Mesenchymal stem cell (in vitro differentiated cells and primary cell): ENCODE measurements at regions not wholly inside any gene's neighbourhood (a gene's known extent, or its start where the extent isn't known, plus 50 kb on each side); places are given as distances from the start of the nearest gene placed in this dataset.

ENCODE experiments used
- DNase-seq: peaks from one replicate; pipeline ENCODE4 v3.0.0-alpha.2; 2013
- H2AFZ ChIP-seq: one replicate; pipeline ENCODE4 v1.6.1; 2013; ENCODE audit warnings: low read depth, mild to moderate bottlenecking, control low read depth, inconsistent platforms, low read length, moderate library complexity
- H2AK5ac ChIP-seq: 2 replicates; pipeline ENCODE4 v1.6.1; 2013; ENCODE audit warnings: low read length, moderate library complexity, mild to moderate bottlenecking, inconsistent platforms; ENCODE audit not compliant: severe bottlenecking
- H2BK120ac ChIP-seq: one replicate; pipeline ENCODE4 v1.6.1; 2013; ENCODE audit warnings: low read depth, mild to moderate bottlenecking, inconsistent platforms, low read length, moderate library complexity
- H2BK12ac ChIP-seq, 2 experiments: one replicate each; pipeline ENCODE4 v1.6.1; 2013; ENCODE audit warnings: inconsistent platforms in 2 of 2, low read length in 2 of 2, mild to moderate bottlenecking in 2 of 2, moderate library complexity in 2 of 2, control low read depth in 1 of 2
- H2BK15ac ChIP-seq: one replicate; pipeline ENCODE4 v1.6.1; 2013; ENCODE audit warnings: mild to moderate bottlenecking, low read depth, inconsistent platforms; ENCODE audit not compliant: poor library complexity, severe bottlenecking
- H2BK5ac ChIP-seq: 2 replicates; pipeline ENCODE4 v1.6.1; 2013; ENCODE audit warnings: low read depth, mild to moderate bottlenecking, low read length, control low read depth, inconsistent platforms; ENCODE audit not compliant: poor library complexity, severe bottlenecking
- H3K14ac ChIP-seq, 2 experiments: one replicate each; pipeline ENCODE4 v1.6.1; 2013; ENCODE audit warnings: inconsistent platforms in 2 of 2, low read length in 2 of 2, control low read depth in 1 of 2, mild to moderate bottlenecking in 1 of 2, moderate library complexity in 1 of 2
- H3K18ac ChIP-seq, 2 experiments: one replicate each; pipeline ENCODE4 v1.6.1; 2013; ENCODE audit warnings: inconsistent platforms in 2 of 2, low read length in 2 of 2, control low read depth in 1 of 2, low read depth in 1 of 2, mild to moderate bottlenecking in 1 of 2
- H3K23ac ChIP-seq, 2 experiments: one replicate each; pipeline ENCODE4 v1.6.1; 2013; ENCODE audit warnings: inconsistent platforms in 2 of 2, low read length in 2 of 2, mild to moderate bottlenecking in 2 of 2, moderate library complexity in 2 of 2, control low read depth in 1 of 2
- H3K27ac ChIP-seq: 2 replicates; pipeline ENCODE4 v1.5.1; 2013; ENCODE audit warnings: mild to moderate bottlenecking, moderate library complexity, low read length, control low read depth, inconsistent platforms; ENCODE audit not compliant: poor library complexity, severe bottlenecking
- H3K27me3 ChIP-seq, 2 experiments: 2 replicates each; pipeline versions ENCODE4 v1.6.1 to v1.7.0; 2013; ENCODE audit warnings: low read length in 2 of 2, mild to moderate bottlenecking in 2 of 2, moderate library complexity in 2 of 2, control low read depth in 1 of 2, inconsistent platforms in 1 of 2; ENCODE audit not compliant: control insufficient read depth in 1 of 2, insufficient read depth in 1 of 2
- H3K36me3 ChIP-seq, 2 experiments: 2 replicates each; pipeline versions ENCODE4 v1.6.1 to v1.7.0; 2013; ENCODE audit warnings: low read length in 2 of 2, control low read depth in 1 of 2, inconsistent platforms in 1 of 2, low read depth in 1 of 2, mild to moderate bottlenecking in 1 of 2; ENCODE audit not compliant: insufficient read depth in 2 of 2, control insufficient read depth in 1 of 2
- H3K4ac ChIP-seq, 2 experiments: one replicate each; pipeline ENCODE4 v1.6.1; 2013; ENCODE audit warnings: inconsistent platforms in 2 of 2, low read length in 2 of 2, mild to moderate bottlenecking in 2 of 2, moderate library complexity in 2 of 2, control low read depth in 1 of 2, low read depth in 1 of 2
- H3K4me1 ChIP-seq: 2 replicates; pipeline ENCODE4 v1.6.1; 2013; ENCODE audit warnings: low read depth, low read length, control low read depth; ENCODE audit not compliant: control insufficient read depth, insufficient read depth
- H3K4me2 ChIP-seq: 2 replicates; pipeline ENCODE4 v1.6.1; 2013; ENCODE audit warnings: low read length, mild to moderate bottlenecking, inconsistent platforms; ENCODE audit not compliant: poor library complexity, severe bottlenecking
- H3K4me3 ChIP-seq, 2 experiments: 2 replicates each; pipeline versions ENCODE4 v1.5.1 to v1.7.0; 2013; ENCODE audit warnings: low read length in 2 of 2, mild to moderate bottlenecking in 2 of 2, control low read depth in 1 of 2, low read depth in 1 of 2; ENCODE audit not compliant: insufficient read depth in 1 of 2
- H3K79me1 ChIP-seq: replicated peaks from 2 replicates; pipeline ENCODE4 v1.6.1; 2013; ENCODE audit warnings: mild to moderate bottlenecking, control low read depth, low read length, inconsistent platforms; ENCODE audit not compliant: poor library complexity, severe bottlenecking
- H3K9ac ChIP-seq: 2 replicates; pipeline ENCODE4 v1.7.0; 2013; ENCODE audit warnings: mild to moderate bottlenecking, low read length, moderate library complexity
- H3K9me3 ChIP-seq: 2 replicates; pipeline ENCODE4 v1.7.0; 2013; ENCODE audit warnings: mild to moderate bottlenecking, low read length; ENCODE audit not compliant: control insufficient read depth
- H4K8ac ChIP-seq: one replicate; pipeline ENCODE4 v1.6.1; 2013; ENCODE audit warnings: inconsistent platforms, mild to moderate bottlenecking, low read length, moderate library complexity
- H4K91ac ChIP-seq: one replicate; pipeline ENCODE4 v1.6.1; 2013; ENCODE audit warnings: mild to moderate bottlenecking, low read length, inconsistent platforms
- WGBS: methylation state at CpG from one replicate; pipeline ENCODE4 v1.1.7; 2013; ENCODE audit warnings: mixed read lengths; 5-methylcytosine and 5-hydroxymethylcytosine counted together

DNA sequence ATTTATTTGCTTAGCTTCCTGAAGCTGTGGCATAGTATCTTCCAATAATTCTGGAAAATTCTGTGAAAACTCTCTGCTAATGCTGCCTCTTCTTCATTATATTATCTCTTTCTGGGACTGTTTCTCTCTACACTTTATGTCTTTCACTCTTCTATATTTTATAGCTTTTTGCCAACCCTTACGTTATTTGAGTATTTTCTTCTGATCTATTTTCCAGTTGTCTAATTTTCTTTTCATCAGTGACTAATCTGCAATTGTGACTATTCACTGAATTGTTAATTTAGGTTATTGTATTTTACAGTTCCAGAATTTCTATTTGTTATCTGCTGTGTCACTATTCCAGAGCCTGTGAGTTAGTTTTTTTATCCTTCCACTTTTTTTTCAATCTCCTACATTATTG lies 273.4 kb upstream of the PHYHIPL start:
- H3K4me3 ChIP-seq: no peak overlapping the region
- no peak overlapping the region for H2AFZ ChIP-seq
- no peak overlapping the region for H4K8ac ChIP-seq
- H2BK120ac ChIP-seq: no peak overlapping the region
- peaks cover 6% of the 10 kb centered on the region for H3K9me3 ChIP-seq
- H3K23ac ChIP-seq: no peak overlapping the region
- no peak for DNase-seq
- no CpG with 5 or more reads among the region's 1 CpG for WGBS
- no peak overlapping the region for H3K9ac ChIP-seq
- H4K91ac ChIP-seq: no peak overlapping the region
- H2BK15ac ChIP-seq: no peak overlapping the region
- no peaks in the 10 kb centered on the region for H3K27me3 ChIP-seq
- H2AK5ac ChIP-seq: no peak overlapping the region
- H3K4ac ChIP-seq: no peak overlapping the region
- H2BK5ac ChIP-seq: no peak overlapping the region
- no peak overlapping the region for H3K14ac ChIP-seq
- no peaks in the 10 kb centered on the region for H3K79me1 ChIP-seq
- H3K4me1 ChIP-seq: no peaks in the 10 kb centered on the region
- H2BK12ac ChIP-seq: no peak overlapping the region
- no peak overlapping the region for H3K4me2 ChIP-seq
- H3K27ac ChIP-seq: no peak overlapping the region
- H3K36me3 ChIP-seq: no peaks in the 10 kb centered on the region
- H3K18ac ChIP-seq: no peak overlapping the region

DNA sequence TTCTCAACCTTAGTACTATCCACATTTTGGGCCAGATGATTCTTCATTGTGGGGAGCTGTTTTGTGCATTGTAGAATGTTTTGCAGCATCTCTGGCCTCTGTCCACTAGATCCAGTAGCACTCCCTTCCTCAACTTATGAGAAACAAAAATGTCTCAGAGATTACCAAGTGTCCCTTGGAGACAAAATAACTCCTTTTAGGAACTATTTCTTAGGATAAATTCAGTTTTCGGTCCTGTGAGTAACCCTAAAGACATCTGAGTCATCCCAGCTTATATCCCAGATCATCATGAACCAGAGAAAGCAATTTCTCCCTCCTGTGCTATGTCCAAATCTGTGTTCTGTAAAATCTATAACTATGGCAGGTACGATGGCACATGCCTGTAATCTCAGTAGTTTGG lies 266.6 kb upstream of the PHYHIPL start:
- no peak overlapping the region for H2AFZ ChIP-seq
- no peaks in the 10 kb centered on the region for H3K27me3 ChIP-seq
- H2BK15ac ChIP-seq: no peak overlapping the region
- H3K79me1 ChIP-seq: no peaks in the 10 kb centered on the region
- no peak overlapping the region for H3K18ac ChIP-seq
- H4K8ac ChIP-seq: no peak overlapping the region
- WGBS: 76% methylated on average over 2 of the region's 2 CpGs
- no peak overlapping the region for H3K4ac ChIP-seq
- no peak overlapping the region for H3K23ac ChIP-seq
- H3K27ac ChIP-seq: no peak overlapping the region
- no peak overlapping the region for H2BK120ac ChIP-seq
- H3K9ac ChIP-seq: no peak overlapping the region
- DNase-seq: no peak
- no peak overlapping the region for H2AK5ac ChIP-seq
- H3K4me3 ChIP-seq: no peak overlapping the region
- H3K4me2 ChIP-seq: no peak overlapping the region
- H4K91ac ChIP-seq: no peak overlapping the region
- H3K9me3 ChIP-seq: no peaks in the 10 kb centered on the region
- H2BK12ac ChIP-seq: no peak overlapping the region
- H3K36me3 ChIP-seq: no peaks in the 10 kb centered on the region
- no peak overlapping the region for H3K14ac ChIP-seq
- no peak overlapping the region for H2BK5ac ChIP-seq
- H3K4me1 ChIP-seq: no peaks in the 10 kb centered on the region

DNA sequence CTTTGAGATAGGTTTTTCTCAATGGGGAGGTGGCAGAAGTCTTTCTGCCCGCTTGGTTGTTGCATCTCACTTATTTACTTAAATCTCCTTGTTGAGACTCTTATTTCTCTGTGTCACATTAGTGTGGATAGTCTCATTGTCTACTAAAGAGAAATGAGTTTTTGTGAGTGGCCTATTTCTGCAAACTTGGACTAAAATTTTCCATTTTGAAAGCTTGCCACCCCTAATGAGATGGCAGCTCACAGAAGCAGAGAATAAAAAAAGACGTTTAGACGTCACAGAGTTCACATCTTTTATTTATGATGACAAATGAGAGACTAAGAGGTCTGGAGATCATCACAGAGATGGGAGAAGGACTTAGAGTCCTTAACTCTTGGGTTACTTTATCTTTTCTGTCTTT lies 262.7 kb upstream of the PHYHIPL start:
- no peak overlapping the region for H3K27ac ChIP-seq
- no peak overlapping the region for H4K91ac ChIP-seq
- no peaks in the 10 kb centered on the region for H3K36me3 ChIP-seq
- no peak overlapping the region for H3K4me3 ChIP-seq
- no peak overlapping the region for H4K8ac ChIP-seq
- no peak overlapping the region for H2AK5ac ChIP-seq
- H2BK5ac ChIP-seq: no peak overlapping the region
- H3K9ac ChIP-seq: no peak overlapping the region
- WGBS: no CpG with 5 or more reads among the region's 3 CpGs
- H3K14ac ChIP-seq: no peak overlapping the region
- no peaks in the 10 kb centered on the region for H3K9me3 ChIP-seq
- H2BK15ac ChIP-seq: no peak overlapping the region
- no peaks in the 10 kb centered on the region for H3K79me1 ChIP-seq
- no peak overlapping the region for H3K4me2 ChIP-seq
- no peak overlapping the region for H3K23ac ChIP-seq
- no peak for DNase-seq
- H2AFZ ChIP-seq: no peak overlapping the region
- no peak overlapping the region for H3K4ac ChIP-seq
- no peaks in the 10 kb centered on the region for H3K4me1 ChIP-seq
- H2BK120ac ChIP-seq: no peak overlapping the region
- no peak overlapping the region for H2BK12ac ChIP-seq
- no peaks in the 10 kb centered on the region for H3K27me3 ChIP-seq
- H3K18ac ChIP-seq: no peak overlapping the region

DNA sequence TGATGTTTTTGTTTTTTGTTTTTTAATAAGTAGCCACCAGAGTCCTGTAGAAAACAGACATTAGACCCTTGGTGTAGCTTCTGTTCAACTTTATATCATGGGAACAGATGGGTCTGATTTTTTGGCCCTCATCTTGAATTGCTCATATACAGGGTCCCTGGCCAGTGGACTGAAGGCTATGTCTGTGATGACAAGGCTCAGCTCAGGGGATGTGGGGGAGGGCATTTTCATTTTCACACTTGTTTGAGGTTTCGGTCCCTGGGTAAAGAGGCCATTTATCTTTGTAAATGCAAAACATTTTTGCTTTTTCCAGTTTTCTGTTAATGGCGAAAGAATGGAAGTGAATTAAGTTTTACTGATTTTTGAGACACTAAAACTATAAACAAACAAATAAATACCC lies 257.6 kb upstream of the PHYHIPL start:
- H3K36me3 ChIP-seq: no peaks in the 10 kb centered on the region
- H4K91ac ChIP-seq: no peak overlapping the region
- no peak overlapping the region for H3K27ac ChIP-seq
- H2AFZ ChIP-seq: no peak overlapping the region
- H3K27me3 ChIP-seq: no peaks in the 10 kb centered on the region
- H3K9me3 ChIP-seq: no peaks in the 10 kb centered on the region
- H3K23ac ChIP-seq: no peak overlapping the region
- H2BK15ac ChIP-seq: no peak overlapping the region
- no peak overlapping the region for H2BK5ac ChIP-seq
- H2BK120ac ChIP-seq: no peak overlapping the region
- H3K4me2 ChIP-seq: no peak overlapping the region
- H3K18ac ChIP-seq: no peak overlapping the region
- H3K79me1 ChIP-seq: no peaks in the 10 kb centered on the region
- DNase-seq: no peak
- H2BK12ac ChIP-seq: no peak overlapping the region
- H2AK5ac ChIP-seq: peak overlapping the region; percentile 96
- H4K8ac ChIP-seq: no peak overlapping the region
- no peak overlapping the region for H3K4me3 ChIP-seq
- no CpG with 5 or more reads among the region's 2 CpGs for WGBS
- no peak overlapping the region for H3K4ac ChIP-seq
- no peak overlapping the region for H3K9ac ChIP-seq
- no peak overlapping the region for H3K14ac ChIP-seq
- peaks cover 4% of the 10 kb centered on the region for H3K4me1 ChIP-seq
